GM19463 (cell line): ENCODE measurements at regions not wholly inside any gene's neighbourhood (a gene's known extent, or its start where the extent isn't known, plus 50 kb on each side); places are given as distances from the start of the nearest gene placed in this dataset.

Experiments used
- ATAC-seq: cut with Tn5 transposase; IDR thresholded peaks from one replicate; pipeline ENCODE4 v1.9.1; 2021; ENCODE audit warnings: mild to moderate bottlenecking, moderate library complexity; ENCODE audit not compliant: unreplicated experiment

DNA sequence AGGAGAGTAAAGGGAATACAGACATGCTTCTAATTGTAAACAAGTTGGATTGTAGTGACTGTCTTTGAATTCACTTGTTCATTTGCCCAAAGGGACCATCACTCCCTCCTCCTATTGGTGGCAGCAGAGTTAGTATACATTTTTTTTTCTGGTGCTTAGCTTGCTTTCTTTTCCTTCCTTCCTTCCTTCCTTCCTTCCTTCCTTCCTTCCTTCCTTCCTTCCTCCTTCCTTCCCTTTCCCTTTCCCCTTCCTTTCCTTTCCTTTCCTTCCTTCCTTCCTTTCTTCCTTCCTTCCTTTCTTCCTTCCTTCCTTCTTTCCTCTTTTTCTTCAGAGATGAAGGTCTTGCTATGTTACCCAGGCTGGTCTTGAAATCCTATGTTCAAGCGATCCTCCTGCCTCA lies 94.8 kb upstream of the ATP6AP2 start:
- no peak for ATAC-seq

DNA sequence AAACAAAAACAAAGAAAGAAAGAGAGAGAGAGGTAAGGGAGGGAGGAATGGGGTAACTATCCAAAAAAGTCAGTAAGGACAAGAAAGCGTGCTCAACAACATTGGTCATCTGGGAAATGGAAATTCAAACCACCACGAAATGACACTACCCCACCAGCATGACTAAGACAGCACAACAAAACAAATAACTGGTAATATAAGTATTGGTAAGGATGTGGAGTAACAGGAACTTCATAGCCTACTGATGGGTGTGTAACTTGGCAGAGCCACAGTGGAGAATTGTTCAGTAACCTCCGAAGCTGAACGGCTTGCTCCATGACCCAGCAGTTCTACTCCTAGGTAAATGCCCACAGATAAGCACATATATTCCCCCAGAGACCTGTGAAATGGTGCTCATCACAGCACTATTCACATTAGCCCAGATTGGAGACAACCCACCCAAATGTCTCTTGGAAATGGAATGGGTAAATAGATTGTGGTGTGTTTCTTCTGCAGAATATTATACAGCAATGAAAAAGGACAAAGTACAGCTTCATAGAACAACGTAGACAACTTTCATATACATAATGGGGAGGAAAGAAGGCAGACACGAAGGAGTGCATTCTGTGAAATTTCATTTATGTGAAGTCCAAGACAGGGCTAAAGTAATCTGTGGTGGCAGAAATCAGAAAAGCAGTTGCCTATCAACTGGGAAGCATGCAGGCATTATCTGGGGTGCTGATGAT lies 95.5 kb upstream of the ATP6AP2 start:
- ATAC-seq, result no peak

DNA sequence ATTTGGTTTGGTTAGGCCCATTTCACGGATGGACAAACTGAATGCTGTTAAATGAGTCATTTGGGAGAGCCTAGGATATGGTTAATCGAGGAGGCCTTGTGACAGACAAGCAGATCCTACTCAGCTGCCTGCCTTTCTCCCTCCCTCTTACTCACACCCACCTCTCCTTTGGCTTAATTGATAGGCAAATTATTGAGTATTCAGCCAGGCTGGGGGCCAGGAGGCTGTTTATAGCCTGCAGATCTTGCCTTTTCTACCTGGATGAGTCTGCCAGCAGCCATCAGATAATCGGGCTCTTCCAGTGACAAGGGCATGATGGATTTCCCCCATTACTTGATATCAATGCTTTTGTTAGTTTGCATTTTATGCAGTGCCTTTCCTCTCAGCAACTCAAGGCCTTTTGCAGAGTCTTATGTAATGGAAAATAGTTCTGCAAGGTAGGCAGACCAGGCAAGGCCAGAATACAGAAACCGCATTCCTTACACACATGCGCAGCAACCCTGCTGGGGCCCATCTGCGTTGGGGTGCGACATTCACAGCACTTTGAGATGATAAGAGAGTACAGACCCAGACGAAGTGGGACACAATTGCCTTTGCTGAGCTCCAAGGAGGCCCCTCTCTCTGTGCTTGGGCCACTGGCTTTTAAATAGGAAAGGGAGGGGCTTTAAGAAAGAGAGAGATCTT lies 96.2 kb upstream of the ATP6AP2 start:
- ATAC-seq, result no peak

DNA sequence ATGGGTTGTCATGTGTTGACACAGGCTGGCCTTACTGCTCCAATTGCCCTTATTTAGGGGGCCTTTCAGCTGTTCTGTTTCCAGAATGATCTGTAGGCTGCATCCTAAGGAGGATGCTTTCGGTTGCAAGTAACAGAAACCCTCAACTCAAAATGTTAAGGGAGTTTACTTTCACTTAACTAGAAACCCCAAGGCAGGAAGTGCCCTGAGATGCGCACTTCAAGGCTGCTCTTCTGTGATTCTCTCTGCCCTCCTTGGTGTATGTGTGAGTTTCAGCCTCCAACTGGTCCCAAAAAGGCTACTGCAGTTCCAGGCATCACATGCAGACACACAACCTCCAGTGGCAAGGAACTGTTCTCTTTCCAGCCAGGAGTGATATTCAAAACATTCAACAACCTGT lies 97.3 kb upstream of the ATP6AP2 start:
- no peak for ATAC-seq

DNA sequence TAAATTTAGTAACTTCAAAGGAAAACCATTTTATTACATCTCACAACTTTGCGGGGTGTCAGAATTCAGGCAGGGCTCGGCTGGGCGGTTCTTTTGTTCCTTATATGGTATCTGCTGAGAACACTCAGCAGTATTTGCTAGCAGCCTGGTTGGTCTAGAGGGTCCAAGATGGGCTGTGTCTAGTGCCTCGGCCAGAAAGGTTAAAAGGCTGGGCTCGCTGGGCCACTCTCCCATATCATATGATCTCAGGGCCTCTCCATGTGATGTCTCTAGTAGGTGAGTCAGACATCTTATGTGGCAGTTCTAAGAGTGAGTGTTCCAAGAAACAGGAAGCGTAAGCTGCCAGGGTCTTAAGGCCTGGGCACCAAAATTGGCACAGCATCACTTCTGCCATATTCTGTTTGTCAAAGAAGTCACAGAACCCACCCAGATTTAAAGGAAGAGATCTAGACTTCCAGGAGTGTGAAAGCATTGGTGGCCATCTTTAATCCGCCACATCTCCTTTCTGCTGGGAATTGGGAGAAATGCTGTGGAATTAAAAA lies 100.9 kb upstream of the ATP6AP2 start:
- no peak for ATAC-seq

DNA sequence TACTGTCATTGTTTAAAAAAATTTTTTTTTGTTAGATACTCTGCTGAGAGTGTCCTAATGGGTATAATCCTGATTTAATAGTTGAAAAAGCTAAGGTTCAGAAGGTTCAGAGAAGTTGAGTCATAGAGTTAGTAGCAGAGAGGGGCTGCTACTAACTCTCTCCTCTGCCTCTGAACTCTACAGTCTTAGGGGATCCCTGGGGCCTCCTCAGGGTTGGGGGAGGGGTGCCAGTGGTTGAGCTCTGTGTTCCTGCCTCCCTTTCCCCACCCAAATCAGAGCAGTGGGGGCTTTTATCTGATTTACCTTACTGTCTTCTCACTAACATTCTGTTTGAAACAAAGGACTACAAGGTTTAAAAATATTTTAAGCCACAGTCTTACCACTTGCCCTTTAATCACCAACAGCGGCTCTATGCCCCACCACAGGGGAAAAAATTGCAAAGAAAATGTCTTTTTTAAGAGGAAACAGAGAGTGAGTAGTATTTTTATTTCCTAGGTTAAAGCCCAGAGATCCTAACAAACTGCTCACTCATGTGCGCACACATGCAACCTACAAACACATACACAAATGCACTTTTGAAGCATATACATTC lies 102.2 kb upstream of the ATP6AP2 start:
- ATAC-seq, result no peak

DNA sequence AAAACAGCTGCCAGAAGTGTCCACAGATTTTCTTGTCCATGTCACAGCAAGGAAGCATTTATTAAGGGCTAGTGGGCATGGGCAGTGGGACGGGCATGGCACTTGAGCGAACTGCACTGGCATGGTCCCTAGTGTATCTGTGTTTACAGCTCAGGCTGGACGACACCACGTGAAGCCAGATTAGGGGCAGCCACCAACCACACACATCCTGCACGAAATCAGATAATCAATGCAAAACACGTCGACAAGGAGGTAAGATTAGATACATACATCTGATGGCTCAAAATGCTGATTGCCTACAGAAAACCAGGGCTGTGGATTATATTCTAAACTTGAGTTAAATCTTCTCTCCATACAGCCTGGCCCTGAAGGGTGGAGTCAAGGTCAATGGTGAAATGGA lies 103.8 kb upstream of the ATP6AP2 start:
- no peak for ATAC-seq

DNA sequence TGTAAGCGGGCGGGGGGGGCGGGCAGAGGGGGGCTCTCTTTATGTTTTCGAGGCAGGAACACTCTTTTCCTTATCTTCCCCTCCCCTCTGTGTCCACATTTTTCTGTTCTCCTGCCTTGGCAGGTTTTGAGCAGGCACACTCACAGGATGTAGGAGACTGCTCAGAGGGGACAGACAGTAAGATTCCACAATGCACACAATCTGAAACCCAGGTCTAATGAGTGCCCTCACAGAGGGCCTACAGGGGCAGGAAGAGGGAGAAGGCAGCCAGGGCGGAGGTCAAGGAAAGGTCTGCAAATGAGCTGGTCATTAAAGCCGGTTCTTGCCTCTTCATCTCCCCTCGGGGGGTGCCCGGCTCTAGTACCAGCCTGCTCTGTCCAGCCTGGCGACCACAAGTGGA lies 106.1 kb upstream of the ATP6AP2 start:
- no peak for ATAC-seq

DNA sequence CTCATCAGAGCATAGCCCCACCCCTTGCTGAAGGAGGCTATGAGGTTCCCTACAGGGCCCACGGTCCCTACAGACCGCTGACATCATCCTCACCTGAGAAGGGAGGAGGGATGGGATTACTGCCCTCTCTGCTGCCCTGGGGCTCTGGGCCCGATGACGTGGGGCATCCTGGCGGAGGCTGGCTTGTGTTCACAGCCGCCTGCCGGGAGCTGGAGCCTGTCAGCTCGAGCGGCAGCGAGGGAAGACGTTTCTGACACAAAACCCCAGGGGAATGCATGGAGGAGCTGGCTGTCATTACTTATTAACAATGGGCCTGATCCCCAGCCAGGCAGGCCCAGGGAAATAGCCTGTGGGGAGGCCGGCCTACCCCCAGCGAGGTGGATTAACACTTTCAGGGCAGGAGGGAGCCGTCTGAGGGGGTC lies 106.6 kb upstream of the ATP6AP2 start:
- no peak for ATAC-seq

DNA sequence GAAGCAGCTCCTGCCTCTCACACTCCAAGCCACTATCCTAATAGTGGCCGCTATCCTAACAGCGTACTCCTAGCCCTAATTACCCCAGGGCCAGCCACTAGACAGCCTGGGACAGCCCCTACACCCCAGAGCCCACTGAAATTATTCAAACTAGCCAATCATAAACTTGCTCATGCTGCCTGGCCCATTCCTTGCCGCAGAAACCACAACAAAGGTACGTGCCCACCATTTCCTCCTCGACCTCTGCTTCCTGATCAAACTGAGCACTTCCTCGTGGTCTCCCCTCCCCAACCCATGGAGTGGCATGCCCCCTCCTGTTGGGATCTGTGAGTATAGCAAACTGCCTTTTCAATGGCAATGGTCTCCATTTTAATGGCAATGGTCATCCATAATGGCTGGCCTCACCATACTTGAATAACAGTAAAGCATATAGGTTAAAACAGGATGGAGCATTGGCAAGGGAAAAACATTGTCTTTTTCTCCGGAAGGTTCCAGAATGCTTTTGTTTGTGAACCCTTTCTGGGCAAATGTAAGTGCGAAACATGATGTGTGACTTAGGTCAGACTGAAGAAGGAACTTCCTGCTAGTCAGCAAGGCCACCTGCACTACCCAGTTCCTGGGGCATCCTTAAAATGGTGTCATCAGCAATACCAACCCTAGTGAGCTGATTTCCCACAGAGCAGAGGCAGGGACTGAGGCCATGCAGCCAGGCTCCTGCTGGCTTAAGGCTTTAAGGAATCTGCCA lies 107.1 kb upstream of the ATP6AP2 start:
- no peak for ATAC-seq

DNA sequence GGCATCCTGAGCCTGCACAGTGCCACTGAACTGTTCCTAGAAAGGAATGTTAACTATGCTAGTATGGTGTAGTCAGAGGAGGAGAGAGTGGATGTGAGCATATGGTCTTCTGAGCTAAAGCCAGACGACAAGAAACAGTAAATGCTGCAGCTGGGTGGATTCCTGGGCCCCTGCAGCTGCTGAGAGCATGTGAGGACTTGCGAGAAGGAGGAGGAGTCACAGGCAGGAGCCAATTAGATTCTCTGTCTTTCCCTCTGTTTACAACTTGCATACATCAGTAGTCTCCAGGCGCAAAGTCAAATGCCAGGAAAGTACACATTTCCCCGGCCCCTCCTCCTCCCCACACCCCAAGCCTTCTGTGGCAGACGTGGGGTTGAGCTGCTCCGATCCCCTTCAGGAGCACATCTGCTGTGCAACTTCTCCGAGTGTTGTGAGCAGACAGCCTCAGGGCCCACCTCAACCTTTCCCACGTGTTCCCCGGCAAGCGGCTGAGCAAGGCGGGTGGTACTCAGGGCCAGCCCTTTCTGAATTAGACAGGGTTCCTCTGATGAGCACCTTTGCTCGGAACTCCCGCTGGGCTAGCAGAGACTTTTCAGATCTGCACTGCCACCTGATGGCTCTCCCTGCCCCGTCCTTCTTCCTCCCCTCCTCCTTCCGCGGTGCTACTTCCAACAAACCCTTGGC lies 108.7 kb upstream of the ATP6AP2 start:
- no peak for ATAC-seq

DNA sequence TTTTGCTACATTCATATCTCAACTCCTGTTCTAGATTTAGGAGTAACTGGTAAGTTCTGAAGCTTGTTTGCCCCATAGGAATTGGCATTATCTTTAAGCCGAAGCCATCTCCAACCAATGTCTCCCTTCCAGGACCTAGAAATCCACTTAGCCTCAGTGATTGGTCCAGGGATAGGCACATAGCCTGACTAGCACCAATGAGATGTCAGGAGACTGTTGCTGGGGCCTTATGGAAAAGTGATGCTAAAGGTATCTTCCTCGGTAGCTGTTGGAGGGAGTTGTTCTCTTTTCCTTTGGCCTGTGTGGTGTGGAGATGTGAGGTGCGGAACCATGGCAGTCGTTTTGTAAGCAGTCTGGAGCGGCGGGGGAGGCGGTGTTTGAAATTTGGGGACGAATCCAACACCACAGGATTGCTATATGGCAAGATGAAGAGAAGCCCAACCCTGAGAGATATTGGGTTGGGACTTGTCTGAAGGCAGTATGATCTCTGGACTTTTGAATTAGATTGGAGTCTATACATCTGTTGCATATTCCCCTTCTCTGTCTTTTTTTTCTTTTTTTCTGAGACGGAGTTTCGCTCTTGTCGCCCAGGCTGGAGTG lies 109.8 kb upstream of the ATP6AP2 start:
- no peak for ATAC-seq

DNA sequence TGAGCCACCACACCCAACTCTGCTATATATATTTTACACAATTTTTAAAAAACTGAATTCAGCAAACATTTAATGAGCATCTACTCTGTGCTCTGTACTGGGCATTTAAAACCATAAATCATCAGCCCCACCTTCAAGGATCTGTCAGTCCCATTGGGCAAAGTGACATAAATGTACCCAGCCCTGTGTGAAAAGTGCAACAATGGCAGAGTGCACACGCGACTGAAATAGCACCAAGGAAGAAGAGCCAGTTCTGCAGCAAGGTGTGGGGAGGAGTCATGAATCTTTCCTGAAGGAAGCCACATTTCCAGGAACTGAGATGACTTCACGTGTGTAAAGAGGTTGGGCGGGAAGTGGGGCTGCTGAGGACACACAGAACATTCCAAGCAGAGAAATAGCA lies 111.5 kb upstream of the ATP6AP2 start:
- no peak for ATAC-seq

DNA sequence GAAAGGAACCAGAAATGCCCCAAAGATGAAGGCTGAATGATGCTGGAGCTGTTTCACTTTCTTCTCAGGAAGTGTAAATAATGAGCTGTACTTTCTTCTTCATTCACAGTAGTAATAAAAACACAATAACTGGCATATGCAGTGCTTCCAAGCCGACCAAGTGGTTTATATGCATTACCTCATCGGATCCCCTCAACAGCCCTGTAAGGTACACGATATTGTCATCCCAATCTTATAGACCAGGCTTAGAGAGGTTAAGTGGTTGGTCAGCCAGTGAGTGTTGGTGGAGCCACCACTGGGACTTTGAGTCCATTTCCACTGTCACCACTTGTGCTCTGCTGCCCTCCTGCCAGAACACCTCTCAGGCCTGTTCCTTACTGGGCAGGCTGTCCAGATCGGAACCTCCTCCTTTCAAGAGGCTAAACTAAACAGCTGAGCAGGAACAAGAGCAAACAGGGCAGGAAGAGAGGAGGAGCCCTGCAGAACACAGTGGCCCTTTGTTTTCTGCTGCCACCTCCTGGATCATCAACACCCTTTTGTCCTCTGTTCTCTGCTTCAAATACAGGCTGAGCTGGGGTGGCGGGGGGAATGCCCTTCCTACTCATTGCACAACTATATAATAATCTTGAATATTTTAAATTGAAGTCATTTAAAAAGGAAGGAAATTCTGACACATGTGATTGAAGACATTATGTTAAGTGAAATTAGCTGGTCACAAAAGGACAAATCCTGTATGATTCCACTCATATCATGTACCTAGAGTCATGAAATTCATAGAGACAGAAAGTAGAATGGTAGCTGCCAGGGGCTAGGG lies 112.5 kb upstream of the ATP6AP2 start:
- ATAC-seq, result peak; percentile 74

DNA sequence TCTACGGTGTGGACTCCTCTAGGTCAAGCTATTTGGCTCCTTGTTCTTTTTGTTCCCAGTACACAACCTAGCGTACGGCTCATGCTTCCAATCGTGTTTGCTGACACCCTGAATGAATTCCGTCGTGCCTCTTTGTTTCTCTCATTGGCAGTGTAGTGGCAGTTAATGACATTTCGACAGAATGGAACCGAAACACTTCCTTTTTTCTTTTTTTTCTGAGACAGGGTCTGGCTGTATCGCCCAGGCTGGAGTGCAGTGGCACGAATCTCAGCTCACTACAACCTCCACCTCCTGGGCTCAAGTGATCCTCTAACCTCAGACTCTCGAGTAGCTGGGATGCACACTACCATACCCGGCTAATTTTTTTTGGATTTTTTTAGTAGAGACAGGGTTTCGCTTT lies 113.3 kb upstream of the ATP6AP2 start:
- no peak for ATAC-seq

DNA sequence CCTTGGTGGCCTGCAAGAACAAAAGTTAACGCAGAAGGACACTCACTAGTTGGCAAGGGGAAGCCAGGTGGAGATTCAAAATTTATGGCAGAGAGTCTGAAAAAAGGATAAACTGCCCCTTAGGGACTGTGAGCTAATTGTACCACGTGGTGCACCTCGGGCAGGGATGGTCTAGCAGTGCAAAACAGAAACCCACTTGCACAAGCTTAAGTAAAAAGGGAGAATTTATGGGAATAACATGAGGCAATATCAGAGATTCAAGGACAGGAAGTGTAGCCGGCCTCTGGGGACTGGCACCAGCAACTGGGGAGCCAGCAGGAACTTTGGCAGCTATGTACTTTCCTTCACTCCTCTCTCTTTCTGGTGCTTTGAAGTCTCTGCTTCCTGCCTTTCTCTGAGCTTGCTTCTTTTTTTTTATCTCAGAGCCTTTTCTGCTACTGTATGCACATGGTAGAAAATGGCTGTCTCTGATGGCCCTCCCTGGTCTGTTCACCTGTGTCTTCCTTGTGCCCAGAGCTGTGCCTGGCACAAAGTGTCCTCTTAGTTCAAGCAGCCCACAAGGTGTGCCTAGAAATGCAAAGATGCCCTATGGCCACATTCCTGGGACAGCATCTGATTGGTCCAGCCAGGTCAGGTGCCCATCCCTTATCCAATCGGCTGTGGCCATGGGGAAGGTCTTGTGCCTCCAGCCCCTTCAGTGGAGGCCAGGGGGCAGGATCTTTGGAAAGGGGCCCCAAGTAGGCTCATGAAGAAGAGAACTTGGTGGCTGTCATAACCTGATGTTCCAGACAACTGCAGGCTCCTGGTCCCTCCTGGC lies 114.8 kb upstream of the ATP6AP2 start:
- ATAC-seq, result no peak

DNA sequence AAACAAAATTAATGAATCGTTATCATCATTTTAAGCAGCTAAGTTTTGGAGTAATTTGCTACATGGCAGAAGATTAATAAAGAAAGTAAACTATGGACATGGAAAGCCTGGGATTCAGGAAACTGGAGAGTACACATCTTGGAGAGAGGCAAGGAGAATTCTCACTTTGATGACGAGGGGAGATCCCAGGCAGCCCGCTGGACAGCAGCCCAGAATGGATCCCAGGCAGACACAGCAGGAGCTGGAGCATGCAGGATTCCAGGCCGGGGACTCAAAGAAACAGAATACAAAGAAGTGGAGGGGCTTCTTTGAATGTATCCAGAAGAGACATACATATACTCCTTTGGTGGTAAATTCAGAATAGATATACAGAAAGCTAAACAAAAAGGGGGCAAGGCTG lies 118.0 kb upstream of the ATP6AP2 start:
- ATAC-seq, result no peak

DNA sequence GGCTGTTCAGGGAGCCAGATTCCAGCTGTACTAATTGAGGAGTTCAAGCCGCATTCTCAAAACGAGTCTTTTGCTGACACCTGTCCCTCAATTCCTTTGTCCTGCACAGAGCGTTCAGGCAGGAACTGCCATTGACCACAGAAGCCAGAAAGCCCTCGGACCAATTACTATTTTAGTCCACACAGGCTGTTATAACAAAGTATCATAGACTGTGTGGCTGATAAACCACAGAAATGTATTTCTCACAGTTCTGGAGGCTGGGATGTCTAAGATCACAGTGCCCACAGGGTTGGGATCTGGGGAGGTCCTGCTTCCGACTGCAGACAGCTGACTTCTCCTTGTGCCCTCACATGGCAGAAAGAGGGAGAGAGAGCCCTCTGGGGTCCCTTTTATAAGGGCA lies 119.8 kb upstream of the ATP6AP2 start:
- no peak for ATAC-seq
